T-cell (primary cell): ENCODE measurements at regions not wholly inside any gene's neighbourhood (a gene's known extent, or its start where the extent isn't known, plus 50 kb on each side); places are given as distances from the start of the nearest gene placed in this dataset.

Experiments
- ATAC-seq, 4 experiments: fragments of 200-7000 bp in 3 of 4; fragments of 150-1000 bp in 1 of 4; cut with Tn5 transposase; replicated peaks in 1 of 4; 1 replicate in 3 of 4; 2 replicates in 1 of 4; pipeline ENCODE4 v1.10.0; 2021; ENCODE audit warnings: moderate library complexity in 3 of 4, mild to moderate bottlenecking in 2 of 4, moderate number of reproducible peaks in 1 of 4
- CTCF ChIA-PET, 2 donors: fragments of 300-600 bp; sonication (Branson Sonifier 250); formaldehyde crosslinking; loops; one replicate each; lab custom pipeline; 2022; ENCODE audit warnings: antibody characterized with exemption in 2 of 2; lab: Charles Lee
- POLR2A ChIA-PET, 2 donors: fragments of 300-600 bp; sonication (Branson Sonifier 250); formaldehyde crosslinking; loops; one replicate each; lab custom pipeline; 2022; ENCODE audit warnings: antibody characterized with exemption in 2 of 2; lab: Charles Lee
- DNase-seq, 35 experiments: peaks; one replicate each; pipeline versions ENCODE4 v3.0.0 to v3.0.0-alpha.2; 2013 to 2023
- H3K27ac ChIP-seq: one replicate; pipeline ENCODE4 v1.5.1; 2013; ENCODE audit warnings: low read length
- H3K27me3 ChIP-seq, 2 experiments: replicated peaks in 1 of 2; 1 replicate in 1 of 2; 2 replicates in 1 of 2; pipeline versions ENCODE4 v1.6.1 to v1.7.0; 2013; ENCODE audit warnings: low read length in 1 of 2, mixed read lengths in 1 of 2; ENCODE audit not compliant: control insufficient read depth in 2 of 2, insufficient read depth in 2 of 2; ENCODE audit errors: extremely low read depth in 1 of 2
- H3K36me3 ChIP-seq, 2 donors: 1 replicate in 1 of 2; 2 replicates in 1 of 2; pipeline versions ENCODE4 v1.6.1 to v1.7.0; 2013; ENCODE audit warnings: low read length in 1 of 2; ENCODE audit not compliant: control insufficient read depth in 2 of 2, insufficient read depth in 1 of 2; ENCODE audit errors: extremely low read depth in 1 of 2
- H3K4me1 ChIP-seq, 2 experiments: 1 replicate in 1 of 2; 2 replicates in 1 of 2; pipeline versions ENCODE4 v1.6.1 to v1.7.0; 2013; ENCODE audit warnings: low read length in 2 of 2, mixed read lengths in 1 of 2; ENCODE audit not compliant: insufficient read depth in 2 of 2, control insufficient read depth in 1 of 2; ENCODE audit errors: extremely low read depth in 1 of 2
- H3K4me3 ChIP-seq, 2 donors: 1 replicate in 1 of 2; 2 replicates in 1 of 2; pipeline versions ENCODE4 v1.5.1 to v1.7.0; 2013; ENCODE audit warnings: mild to moderate bottlenecking in 2 of 2, low read length in 1 of 2, moderate library complexity in 1 of 2; ENCODE audit not compliant: control insufficient read depth in 1 of 2; ENCODE audit errors: extremely low read depth in 1 of 2
- H3K9me3 ChIP-seq: 2 replicates; pipeline ENCODE4 v1.7.0; 2013
- H3K27ac Mint-ChIP-seq, 2 donors: one replicate each; pipeline ENCODE4 v1.8.0; 2020 to 2021; ENCODE audit warnings: mild to moderate bottlenecking in 2 of 2, mixed read lengths in 2 of 2
- H3K27me3 Mint-ChIP-seq, 2 donors: one replicate each; pipeline ENCODE4 v1.8.0; 2021 to 2022; ENCODE audit warnings: mixed read lengths in 2 of 2
- H3K36me3 Mint-ChIP-seq: one replicate; pipeline ENCODE4 v1.8.0; 2021; ENCODE audit warnings: mixed read lengths
- H3K4me1 Mint-ChIP-seq, 3 donors: one replicate each; pipeline ENCODE4 v1.8.0; 2020 to 2022; ENCODE audit warnings: mixed read lengths in 3 of 3, mild to moderate bottlenecking in 1 of 3
- H3K4me3 Mint-ChIP-seq, 3 donors: one replicate each; pipeline ENCODE4 v1.8.0; 2020 to 2022; ENCODE audit warnings: mild to moderate bottlenecking in 3 of 3, mixed read lengths in 3 of 3, moderate library complexity in 3 of 3
- H3K9me3 Mint-ChIP-seq, 3 donors: one replicate each; pipeline ENCODE4 v1.8.0; 2020 to 2022; ENCODE audit warnings: mixed read lengths in 3 of 3
- WGBS: methylation state at CpG from one replicate; pipeline ENCODE4 v1.1.5; 2013; ENCODE audit warnings: missing lambda C conversion rate; ENCODE audit not compliant: insufficient coverage; 5-methylcytosine and 5-hydroxymethylcytosine counted together

DNA sequence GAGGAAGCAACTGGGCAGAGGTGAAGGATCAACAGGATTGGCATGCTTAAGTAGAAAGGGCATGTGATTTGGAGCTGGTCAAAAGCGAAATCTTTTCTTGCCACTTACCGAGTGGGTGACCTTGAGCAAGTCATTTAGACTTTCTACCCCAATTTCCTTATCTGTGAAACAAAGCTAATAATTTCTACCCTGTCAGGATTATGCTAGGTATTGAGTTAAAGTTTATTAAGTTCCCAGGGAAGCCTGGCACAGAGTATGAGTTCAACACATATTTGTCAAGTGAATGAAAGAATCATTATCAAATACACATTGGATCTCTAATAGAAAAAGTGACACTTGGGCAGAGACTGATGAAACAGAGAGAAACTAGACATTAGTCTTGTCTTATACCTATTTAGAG is 66.4 kb upstream of the FRMD4B start:
- no peaks in the 10 kb centered on the region for H3K4me1 ChIP-seq
- Mint-ChIP-seq H3K27ac (no peak overlapping the region), H3K27me3 (peaks cover 0 to 1% of the 10 kb centered on the region in 2 donors), H3K9me3 (no peaks in the 10 kb centered on the region), H3K4me1 (no peaks in the 10 kb centered on the region), H3K4me3 (no peak overlapping the region), H3K36me3 (no peaks in the 10 kb centered on the region)
- no peak for DNase-seq
- no peak overlapping the region for H3K4me3 ChIP-seq
- ATAC-seq, result no peak
- no peak overlapping the region for H3K27ac ChIP-seq
- no peaks in the 10 kb centered on the region for H3K9me3 ChIP-seq
- no CpG with 5 or more reads among the region's 2 CpGs for WGBS
- H3K36me3 ChIP-seq, result no peaks in the 10 kb centered on the region
- H3K27me3 ChIP-seq, result no peaks in the 10 kb centered on the region
- ChIA-PET POLR2A (no interaction called here), CTCF (no interaction called here)

DNA sequence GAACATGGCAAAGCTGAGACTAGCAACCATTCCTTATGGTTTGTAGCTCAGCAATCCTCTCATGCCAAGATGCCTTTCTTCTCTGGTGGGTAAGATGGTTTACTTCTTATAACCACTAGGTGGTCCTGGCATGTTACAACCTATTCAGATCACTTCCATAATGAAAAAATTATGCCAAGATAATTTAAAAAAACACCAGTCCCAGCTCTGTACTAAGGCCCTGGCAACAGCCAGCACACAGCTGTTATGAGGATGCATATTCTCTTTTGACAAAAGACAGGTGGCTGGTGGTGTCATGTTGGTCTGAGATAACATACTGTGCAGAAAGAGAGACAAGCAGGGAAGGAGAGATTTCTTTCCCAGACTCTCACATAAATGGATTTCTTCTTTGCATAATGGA is 65.7 kb upstream of the FRMD4B start:
- Mint-ChIP-seq H3K27me3 (no peaks in the 10 kb centered on the region), H3K27ac (no peak overlapping the region), H3K36me3 (no peaks in the 10 kb centered on the region), H3K4me3 (no peak overlapping the region), H3K9me3 (no peaks in the 10 kb centered on the region), H3K4me1 (no peaks in the 10 kb centered on the region)
- Histone ChIP-seq H3K27ac (no peak overlapping the region), H3K27me3 (no peaks in the 10 kb centered on the region), H3K9me3 (no peaks in the 10 kb centered on the region), H3K4me1 (no peaks in the 10 kb centered on the region), H3K4me3 (no peak overlapping the region), H3K36me3 (no peaks in the 10 kb centered on the region)
- POLR2A ChIA-PET, result interaction anchor here in 1 of 2 donors (0.7 kb wide), 1 partner anchor 51 kb away, joined by 3 read pairs; no protein-coding TSS in a partner anchor
- ATAC-seq, result no peak
- CTCF ChIA-PET, result no interaction called here
- no peak for DNase-seq

- Histone ChIP-seq H3K4me1 (no peaks in the 10 kb centered on the region), H3K9me3 (no peaks in the 10 kb centered on the region), H3K27me3 (no peaks in the 10 kb centered on the region), H3K27ac (no peak overlapping the region), H3K36me3 (no peaks in the 10 kb centered on the region), H3K4me3 (no peak overlapping the region)
- H3K27me3 Mint-ChIP-seq, result no peaks in the 10 kb centered on the region
- no peaks in the 10 kb centered on the region for H3K9me3 Mint-ChIP-seq
- no peaks in the 10 kb centered on the region for H3K36me3 Mint-ChIP-seq
- no peaks in the 10 kb centered on the region for H3K4me1 Mint-ChIP-seq
- DNase-seq (no peak), ATAC-seq (no peak)
- no peak overlapping the region for H3K27ac Mint-ChIP-seq
- no CpG with 5 or more reads among the region's 3 CpGs for WGBS
- POLR2A ChIA-PET, result interaction anchor here in 1 of 2 donors (0.6 kb wide), 1 partner anchor 26 kb away, joined by 3 read pairs; no protein-coding TSS in a partner anchor
- CTCF ChIA-PET, result no interaction called here
- no peak overlapping the region for H3K4me3 Mint-ChIP-seq
Observed at GRCh38 chr3:69448877-69449276, 63.0 kb upstream of the FRMD4B start.

DNA sequence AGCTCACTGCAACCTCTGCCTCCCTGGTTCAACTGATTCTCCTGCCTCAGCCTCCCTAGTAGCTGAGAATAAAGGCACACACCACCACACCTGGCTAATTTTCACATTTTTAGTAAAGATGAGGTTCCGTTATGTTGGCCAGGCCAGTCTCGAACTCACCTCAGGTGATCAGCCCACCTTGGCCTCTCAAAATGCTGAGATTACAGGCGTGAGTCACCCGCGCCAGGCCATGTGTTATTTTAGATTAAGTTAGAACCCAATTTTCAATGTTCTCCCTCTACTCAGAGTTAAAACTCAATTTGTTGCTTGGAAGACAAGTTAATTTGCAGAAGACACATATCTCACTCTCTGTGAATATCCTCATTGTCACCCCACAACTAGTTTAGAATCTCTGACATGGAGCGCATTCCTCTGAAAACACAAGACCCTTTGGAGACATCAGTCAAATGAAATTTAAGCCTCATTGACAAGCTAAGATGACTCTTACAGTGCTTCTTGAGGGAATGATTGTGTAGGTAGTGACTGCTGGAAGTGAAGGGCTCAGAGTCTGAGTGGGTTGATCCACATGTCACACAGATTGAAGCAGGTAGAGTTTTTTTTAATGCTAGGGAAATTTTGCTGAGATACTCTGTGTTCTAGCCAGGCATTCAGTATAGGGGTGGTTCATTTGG is 60.6 kb upstream of the FRMD4B start:
- H3K36me3 Mint-ChIP-seq, result no peaks in the 10 kb centered on the region
- WGBS, result no CpG with 5 or more reads among the region's 6 CpGs
- CTCF ChIA-PET, result interaction anchor here in 1 of 2 donors (0.7 kb wide), 1 partner anchor 210 kb away, joined by 4 read pairs; no protein-coding TSS in a partner anchor
- ATAC-seq (no peak), DNase-seq (no peak)
- H3K9me3 ChIP-seq, result no peaks in the 10 kb centered on the region
- H3K27me3 ChIP-seq, result no peaks in the 10 kb centered on the region
- no peak overlapping the region for H3K4me3 Mint-ChIP-seq
- H3K4me1 Mint-ChIP-seq, result no peaks in the 10 kb centered on the region
- no peak overlapping the region for H3K27ac ChIP-seq
- H3K27ac Mint-ChIP-seq, result no peak overlapping the region
- no peaks in the 10 kb centered on the region for H3K9me3 Mint-ChIP-seq
- no peaks in the 10 kb centered on the region for H3K36me3 ChIP-seq
- H3K4me1 ChIP-seq, result no peaks in the 10 kb centered on the region
- no peak overlapping the region for H3K4me3 ChIP-seq
- H3K27me3 Mint-ChIP-seq, result no peaks in the 10 kb centered on the region
- POLR2A ChIA-PET, result no interaction called here

DNA sequence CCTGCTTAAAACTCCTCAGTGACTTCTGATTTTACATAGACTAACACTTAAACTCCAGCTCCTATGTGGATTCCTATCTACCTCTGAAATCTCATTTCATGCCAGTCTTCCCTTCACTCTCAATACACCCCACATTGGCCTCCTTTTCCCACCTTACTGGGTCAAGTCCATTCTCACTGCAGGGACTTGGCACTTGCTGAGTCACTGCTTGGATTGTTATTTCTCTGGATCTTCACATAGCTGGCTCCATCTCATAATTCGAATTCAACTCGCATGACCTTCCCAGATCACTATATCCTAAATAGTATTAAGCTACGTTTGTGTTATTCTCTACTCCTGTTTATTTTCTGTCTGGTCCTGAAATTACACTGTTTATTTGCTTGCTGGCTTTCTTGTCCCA is 59.6 kb upstream of the FRMD4B start:
- H3K4me3 Mint-ChIP-seq, result no peak overlapping the region
- POLR2A ChIA-PET, result no interaction called here
- no peak overlapping the region for H3K4me3 ChIP-seq
- H3K9me3 ChIP-seq, result no peaks in the 10 kb centered on the region
- no peaks in the 10 kb centered on the region for H3K27me3 ChIP-seq
- CTCF ChIA-PET, result no interaction called here
- no peaks in the 10 kb centered on the region for H3K9me3 Mint-ChIP-seq
- no peaks in the 10 kb centered on the region for H3K27me3 Mint-ChIP-seq
- H3K4me1 Mint-ChIP-seq, result no peaks in the 10 kb centered on the region
- 81% methylated on average over 3 of the region's 3 CpGs for WGBS
- no peak overlapping the region for H3K27ac ChIP-seq
- DNase-seq, result no peak
- H3K36me3 Mint-ChIP-seq, result no peaks in the 10 kb centered on the region
- no peak for ATAC-seq
- no peak overlapping the region for H3K27ac Mint-ChIP-seq
- H3K36me3 ChIP-seq, result no peaks in the 10 kb centered on the region
- no peaks in the 10 kb centered on the region for H3K4me1 ChIP-seq

DNA sequence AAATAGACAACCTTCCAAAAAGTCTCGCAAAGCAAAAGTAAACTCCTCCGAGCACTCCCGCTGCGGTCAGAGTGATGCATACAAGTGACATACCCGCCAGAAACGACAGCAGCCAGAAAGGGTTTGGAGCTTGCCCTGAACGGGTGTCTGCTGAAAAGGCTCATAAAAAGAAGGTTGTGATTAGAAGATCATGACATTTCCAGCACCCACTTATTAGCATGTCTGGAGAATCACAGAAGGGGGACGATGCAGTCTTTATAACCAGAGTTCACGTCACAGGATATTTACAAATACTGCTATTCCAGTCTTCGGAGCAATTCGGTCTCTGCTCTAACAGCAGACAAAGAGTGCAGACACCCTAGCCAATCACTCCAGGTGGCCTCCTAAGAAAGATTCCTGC is 59.1 kb upstream of the FRMD4B start:
- no peaks in the 10 kb centered on the region for H3K36me3 ChIP-seq
- 100% methylated on average over 4 of the region's 11 CpGs for WGBS
- H3K36me3 Mint-ChIP-seq, result no peaks in the 10 kb centered on the region
- H3K4me1 ChIP-seq, result no peaks in the 10 kb centered on the region
- DNase-seq (no peak), ATAC-seq (no peak)
- no peak overlapping the region for H3K27ac Mint-ChIP-seq
- ChIA-PET CTCF (no interaction called here), POLR2A (no interaction called here)
- H3K4me3 Mint-ChIP-seq, result no peak overlapping the region
- no peaks in the 10 kb centered on the region for H3K27me3 ChIP-seq
- H3K9me3 Mint-ChIP-seq, result no peaks in the 10 kb centered on the region
- H3K27ac ChIP-seq, result no peak overlapping the region
- no peaks in the 10 kb centered on the region for H3K4me1 Mint-ChIP-seq
- no peaks in the 10 kb centered on the region for H3K27me3 Mint-ChIP-seq
- no peak overlapping the region for H3K4me3 ChIP-seq
- no peaks in the 10 kb centered on the region for H3K9me3 ChIP-seq
